Type B pancreatic cell (in vitro differentiated cells): ENCODE measurements at regions not wholly inside any gene's neighbourhood (a gene's known extent, or its start where the extent isn't known, plus 50 kb on each side); places are given as distances from the start of the nearest gene placed in this dataset.
"Not testable (repeated sequence)": the region's sequence is repeated elsewhere in the genome, so short reads cannot be mapped to it uniquely, and the experiment has no call there.

Source experiments
- DNase-seq: peaks from one replicate; pipeline ENCODE4 v3.0.0; 2021; ENCODE audit warnings: mixed read lengths; ENCODE audit not compliant: unreplicated experiment; ENCODE audit errors: extremely low spot score
- H3K27ac Mint-ChIP-seq: 2 replicates; pipeline ENCODE4 v1.8.0; 2021; ENCODE audit warnings: mild to moderate bottlenecking, mixed read lengths
- H3K27me3 Mint-ChIP-seq: 2 replicates; pipeline ENCODE4 v1.8.0; 2021; ENCODE audit warnings: mixed read lengths
- H3K36me3 Mint-ChIP-seq: 2 replicates; pipeline ENCODE4 v1.8.0; 2021; ENCODE audit warnings: mixed read lengths
- H3K4me1 Mint-ChIP-seq: one replicate; pipeline ENCODE4 v1.8.0; 2021; ENCODE audit warnings: mixed read lengths; ENCODE audit not compliant: unreplicated experiment
- H3K4me3 Mint-ChIP-seq: 2 replicates; pipeline ENCODE4 v1.8.0; 2021; ENCODE audit warnings: mild to moderate bottlenecking, mixed read lengths
- H3K9me3 Mint-ChIP-seq: 2 replicates; pipeline ENCODE4 v1.8.0; 2021; ENCODE audit warnings: mixed read lengths
- TF ChIP-seq, protein P1 (sequence below): fragments of 200-600 bp; sonication (generic); conservative IDR thresholded peaks from 2 replicates; pipeline ENCODE4 v1.5.0; 2021; ENCODE audit warnings: antibody characterized with exemption, mild to moderate bottlenecking

GRCh38 chr4:69013933-69014332, 62.3 kb upstream of the UGT2A3 start:
- H3K9me3 Mint-ChIP-seq, H3K27ac Mint-ChIP-seq, H3K4me1 Mint-ChIP-seq, DNase-seq, H3K27me3 Mint-ChIP-seq, H3K4me3 Mint-ChIP-seq, H3K36me3 Mint-ChIP-seq: not testable (repeated sequence)

GRCh38 chr4:69017986-69018385, 66.4 kb upstream of the UGT2A3 start:
- H3K9me3 Mint-ChIP-seq, H3K4me3 Mint-ChIP-seq, DNase-seq, H3K36me3 Mint-ChIP-seq, H3K27me3 Mint-ChIP-seq, H3K27ac Mint-ChIP-seq, H3K4me1 Mint-ChIP-seq: not testable (repeated sequence)

- H3K36me3 Mint-ChIP-seq, H3K27me3 Mint-ChIP-seq, H3K9me3 Mint-ChIP-seq, H3K27ac Mint-ChIP-seq, H3K4me1 Mint-ChIP-seq, H3K4me3 Mint-ChIP-seq, DNase-seq: not testable (repeated sequence)
Measured at GRCh38 chr4:69019538-69020461, 68.2 kb upstream of the UGT2A3 start.

- not testable (repeated sequence) for H3K4me3 Mint-ChIP-seq, H3K9me3 Mint-ChIP-seq, H3K36me3 Mint-ChIP-seq, DNase-seq, H3K27ac Mint-ChIP-seq, H3K27me3 Mint-ChIP-seq, H3K4me1 Mint-ChIP-seq
Measured at GRCh38 chr4:69020462-69020807, 68.8 kb upstream of the UGT2A3 start.

- Mint-ChIP-seq H3K9me3 (no peaks in the 10 kb centered on the region), H3K4me3 (no peak overlapping the region), H3K27me3 (no peaks in the 10 kb centered on the region), H3K27ac (no peak overlapping the region), H3K36me3 (no peaks in the 10 kb centered on the region), H3K4me1 (no peaks in the 10 kb centered on the region)
- DNase-seq: no peak
- TF ChIP-seq, protein P1, sequence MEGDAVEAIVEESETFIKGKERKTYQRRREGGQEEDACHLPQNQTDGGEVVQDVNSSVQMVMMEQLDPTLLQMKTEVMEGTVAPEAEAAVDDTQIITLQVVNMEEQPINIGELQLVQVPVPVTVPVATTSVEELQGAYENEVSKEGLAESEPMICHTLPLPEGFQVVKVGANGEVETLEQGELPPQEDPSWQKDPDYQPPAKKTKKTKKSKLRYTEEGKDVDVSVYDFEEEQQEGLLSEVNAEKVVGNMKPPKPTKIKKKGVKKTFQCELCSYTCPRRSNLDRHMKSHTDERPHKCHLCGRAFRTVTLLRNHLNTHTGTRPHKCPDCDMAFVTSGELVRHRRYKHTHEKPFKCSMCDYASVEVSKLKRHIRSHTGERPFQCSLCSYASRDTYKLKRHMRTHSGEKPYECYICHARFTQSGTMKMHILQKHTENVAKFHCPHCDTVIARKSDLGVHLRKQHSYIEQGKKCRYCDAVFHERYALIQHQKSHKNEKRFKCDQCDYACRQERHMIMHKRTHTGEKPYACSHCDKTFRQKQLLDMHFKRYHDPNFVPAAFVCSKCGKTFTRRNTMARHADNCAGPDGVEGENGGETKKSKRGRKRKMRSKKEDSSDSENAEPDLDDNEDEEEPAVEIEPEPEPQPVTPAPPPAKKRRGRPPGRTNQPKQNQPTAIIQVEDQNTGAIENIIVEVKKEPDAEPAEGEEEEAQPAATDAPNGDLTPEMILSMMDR: peak; percentile 65
Measured at GRCh38 chr4:69025191-69025998, 70.9 kb upstream of the UGT2B7 start.

- Mint-ChIP-seq H3K4me1 (no peaks in the 10 kb centered on the region), H3K36me3 (no peaks in the 10 kb centered on the region)
- TF ChIP-seq, protein P1: no peak
Measured at GRCh38 chr4:69025999-69026387, 70.3 kb upstream of the UGT2B7 start.

DNA sequence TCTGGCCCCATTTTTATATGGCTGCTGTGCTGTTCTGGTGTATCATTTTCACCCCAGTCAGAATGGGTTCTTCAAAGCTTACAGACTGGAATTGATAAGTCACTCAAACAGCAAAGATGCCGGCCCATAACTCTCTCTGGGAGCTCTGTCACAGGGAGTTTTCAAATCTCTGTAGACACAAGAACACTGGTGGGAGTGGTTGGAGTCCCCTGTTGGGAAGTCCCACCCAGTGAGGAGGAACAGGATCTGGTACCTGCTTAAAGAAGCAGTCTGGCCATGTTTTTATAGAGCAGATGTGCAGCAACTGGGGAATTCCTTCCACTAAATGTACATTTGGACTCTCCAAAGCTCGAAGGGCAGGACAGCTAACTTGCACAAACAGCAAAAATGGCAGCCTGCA, 69.3 kb upstream of the UGT2B7 start:
- Mint-ChIP-seq H3K27me3 (no peaks in the 10 kb centered on the region), H3K4me3 (no peak overlapping the region), H3K4me1 (no peaks in the 10 kb centered on the region), H3K27ac (no peak overlapping the region), H3K9me3 (no peaks in the 10 kb centered on the region), H3K36me3 (no peaks in the 10 kb centered on the region)
- no peak for DNase-seq
- TF ChIP-seq, protein P1: no peak

More at GRCh38 chr4:69025999-69026387, 70.3 kb upstream of the UGT2B7 start:
- Mint-ChIP-seq H3K4me3 (no peak overlapping the region), H3K27me3 (no peaks in the 10 kb centered on the region), H3K27ac (no peak overlapping the region), H3K9me3 (no peaks in the 10 kb centered on the region)
- DNase-seq: no peak
